Osteocyte (in vitro differentiated cells): ENCODE measurements at regions not wholly inside any gene's neighbourhood (a gene's known extent, or its start where the extent isn't known, plus 50 kb on each side); places are given as distances from the start of the nearest gene placed in this dataset.

ENCODE experiments used
- DNase-seq: peaks from one replicate; pipeline ENCODE4 v3.0.0; 2021; ENCODE audit warnings: mixed read lengths; ENCODE audit not compliant: unreplicated experiment; ENCODE audit errors: extremely low spot score
- H3K27ac Mint-ChIP-seq: one replicate; pipeline ENCODE4 v1.8.0; 2021; ENCODE audit warnings: mild to moderate bottlenecking, mixed read lengths; ENCODE audit not compliant: unreplicated experiment
- H3K27me3 Mint-ChIP-seq: one replicate; pipeline ENCODE4 v1.8.0; 2021; ENCODE audit warnings: mixed read lengths; ENCODE audit not compliant: unreplicated experiment
- H3K36me3 Mint-ChIP-seq: one replicate; pipeline ENCODE4 v1.8.0; 2021; ENCODE audit warnings: mixed read lengths; ENCODE audit not compliant: unreplicated experiment
- H3K4me1 Mint-ChIP-seq: one replicate; pipeline ENCODE4 v1.8.0; 2021; ENCODE audit warnings: mixed read lengths; ENCODE audit not compliant: unreplicated experiment
- H3K4me3 Mint-ChIP-seq: one replicate; pipeline ENCODE4 v1.8.0; 2021; ENCODE audit warnings: mild to moderate bottlenecking, moderate library complexity, mixed read lengths; ENCODE audit not compliant: unreplicated experiment
- H3K9me3 Mint-ChIP-seq: one replicate; pipeline ENCODE4 v1.8.0; 2021; ENCODE audit warnings: mixed read lengths; ENCODE audit not compliant: unreplicated experiment
- CTCF ChIP-seq: fragments of 200-600 bp; sonication (generic); IDR thresholded peaks from 2 replicates; pipeline ENCODE4 v1.5.0; 2021; ENCODE audit warnings: antibody characterized with exemption, mild to moderate bottlenecking, moderate library complexity

GRCh38 chr15:94041746-94042145 lies 189.6 kb upstream of the MCTP2 start:
- DNase-seq: no peak
- H3K4me3 Mint-ChIP-seq: no peak overlapping the region
- H3K27ac Mint-ChIP-seq: no peak overlapping the region
- H3K36me3 Mint-ChIP-seq: no peaks in the 10 kb centered on the region
- no peaks in the 10 kb centered on the region for H3K4me1 Mint-ChIP-seq
- no peaks in the 10 kb centered on the region for H3K9me3 Mint-ChIP-seq
- TF ChIP-seq CTCF: no peak
- H3K27me3 Mint-ChIP-seq: peaks cover 26% of the 10 kb centered on the region

- H3K27ac Mint-ChIP-seq: no peak overlapping the region
- no peaks in the 10 kb centered on the region for H3K36me3 Mint-ChIP-seq
- H3K9me3 Mint-ChIP-seq: no peaks in the 10 kb centered on the region
- H3K27me3 Mint-ChIP-seq: peaks cover 31% of the 10 kb centered on the region
- no peaks in the 10 kb centered on the region for H3K4me1 Mint-ChIP-seq
- no peak overlapping the region for H3K4me3 Mint-ChIP-seq
- DNase-seq: no peak
- TF ChIP-seq CTCF: no peak
Measured at GRCh38 chr15:94040541-94041248, 190.7 kb upstream of the MCTP2 start.

GRCh38 chr15:94036156-94036555 lies 195.2 kb upstream of the MCTP2 start:
- H3K4me3 Mint-ChIP-seq: no peak overlapping the region
- no peak overlapping the region for H3K27ac Mint-ChIP-seq
- H3K27me3 Mint-ChIP-seq: peaks cover 32% of the 10 kb centered on the region
- H3K4me1 Mint-ChIP-seq: no peaks in the 10 kb centered on the region
- no peaks in the 10 kb centered on the region for H3K36me3 Mint-ChIP-seq
- TF ChIP-seq CTCF: no peak
- DNase-seq: no peak
- no peaks in the 10 kb centered on the region for H3K9me3 Mint-ChIP-seq

- Mint-ChIP-seq H3K27ac (no peak overlapping the region), H3K9me3 (no peaks in the 10 kb centered on the region), H3K27me3 (peaks cover 45% of the 10 kb centered on the region), H3K4me1 (no peaks in the 10 kb centered on the region), H3K4me3 (no peak overlapping the region), H3K36me3 (no peaks in the 10 kb centered on the region)
- no peak for DNase-seq
- TF ChIP-seq CTCF: no peak
Measured at GRCh38 chr15:94033683-94034020, 197.7 kb upstream of the MCTP2 start.

- TF ChIP-seq CTCF: no peak
- DNase-seq: no peak
- no peaks in the 10 kb centered on the region for H3K36me3 Mint-ChIP-seq
- peaks cover 45% of the 10 kb centered on the region for H3K27me3 Mint-ChIP-seq
- H3K4me1 Mint-ChIP-seq: no peaks in the 10 kb centered on the region
- no peak overlapping the region for H3K27ac Mint-ChIP-seq
- no peaks in the 10 kb centered on the region for H3K9me3 Mint-ChIP-seq
- no peak overlapping the region for H3K4me3 Mint-ChIP-seq
Measured at GRCh38 chr15:94033014-94033682, 198.2 kb upstream of the MCTP2 start.
